HG03457 (cell line): ENCODE measurements at regions not wholly inside any gene's neighbourhood (a gene's known extent, or its start where the extent isn't known, plus 50 kb on each side); places are given as distances from the start of the nearest gene placed in this dataset.
"Not testable (repeated sequence)": the region's sequence is repeated elsewhere in the genome, so short reads cannot be mapped to it uniquely, and the experiment has no call there.

Source experiments
- ATAC-seq: cut with Tn5 transposase; IDR thresholded peaks from one replicate; pipeline ENCODE4 v1.9.1; 2021; ENCODE audit warnings: moderate number of reproducible peaks; ENCODE audit not compliant: unreplicated experiment

DNA sequence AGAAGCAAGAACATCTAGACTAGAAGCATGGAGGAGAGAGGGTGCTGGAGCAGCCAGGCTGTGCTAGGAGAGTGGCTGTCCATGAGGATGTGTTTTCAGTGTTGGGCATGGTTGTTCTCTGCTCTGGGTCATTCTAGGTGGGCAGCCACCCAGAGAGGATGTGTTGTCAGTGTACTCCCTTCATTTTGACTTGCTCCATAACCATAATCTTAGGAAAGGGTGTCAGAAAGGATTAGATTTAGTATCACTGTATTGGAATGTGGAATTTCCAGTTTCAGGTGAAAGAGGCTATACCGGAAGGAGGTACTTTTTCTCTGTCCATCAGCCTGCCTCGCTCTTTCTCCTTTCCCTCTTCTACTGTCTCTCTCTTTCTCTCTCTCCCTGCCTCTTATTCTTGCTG, 474.5 kb upstream of the PODXL start:
- ATAC-seq, result no peak

DNA sequence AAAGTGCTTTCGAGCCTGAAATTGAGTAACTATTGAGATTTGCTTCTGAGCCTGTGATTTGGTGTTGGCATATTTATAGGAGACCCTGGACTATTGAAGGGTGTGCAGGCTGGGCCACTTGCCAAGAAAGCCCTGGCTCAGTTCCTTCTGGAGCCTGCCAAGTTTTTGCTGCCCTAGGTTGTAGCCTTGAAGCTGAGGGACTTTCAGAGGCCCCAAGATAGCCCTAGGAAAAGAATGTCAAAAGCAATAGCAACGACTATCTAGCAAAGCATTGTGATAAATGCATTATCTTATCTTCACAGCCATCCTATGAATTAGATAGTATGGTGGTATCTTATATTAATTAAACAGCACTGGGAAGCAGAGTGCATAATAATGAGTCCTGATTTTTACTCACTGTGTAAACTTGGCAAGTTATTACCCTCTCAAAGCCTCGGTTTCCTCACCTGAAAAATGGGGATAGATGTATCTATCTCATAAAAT, 473.7 kb upstream of the PODXL start:
- no peak for ATAC-seq

DNA sequence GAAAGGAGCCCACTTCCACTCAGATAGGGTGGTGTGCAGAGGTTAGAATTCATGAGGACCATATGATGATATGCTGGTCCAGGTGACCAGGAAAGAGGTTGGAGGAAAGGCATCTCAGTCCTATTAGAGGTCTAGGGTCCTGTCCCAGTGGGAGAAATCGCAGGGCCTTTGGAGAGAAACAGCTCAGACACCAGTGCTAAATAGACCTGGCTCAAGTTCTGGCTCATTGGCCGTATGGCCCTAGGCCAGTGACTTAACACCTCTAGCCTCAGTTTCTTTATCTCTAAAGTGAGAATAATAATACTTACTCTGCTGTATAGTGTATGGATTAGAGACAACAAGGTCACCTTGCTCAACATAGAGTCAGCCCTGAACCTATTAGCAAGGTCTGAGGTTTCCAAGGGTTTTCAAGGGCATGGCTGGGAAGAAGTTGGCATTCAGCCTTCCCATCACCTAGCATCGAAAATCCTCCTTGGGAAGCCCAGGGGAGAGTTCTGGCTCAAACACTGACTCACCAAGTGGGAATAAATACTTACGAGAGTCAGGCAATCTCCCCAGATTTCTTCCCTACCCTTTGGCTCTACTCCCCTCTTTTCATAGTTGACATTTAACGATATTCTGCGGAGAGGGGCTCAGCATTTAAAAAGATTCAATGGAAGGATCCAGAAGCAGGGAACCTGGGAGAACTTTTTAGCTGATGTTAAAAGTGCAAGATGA, 473.1 kb upstream of the PODXL start:
- ATAC-seq, result no peak

DNA sequence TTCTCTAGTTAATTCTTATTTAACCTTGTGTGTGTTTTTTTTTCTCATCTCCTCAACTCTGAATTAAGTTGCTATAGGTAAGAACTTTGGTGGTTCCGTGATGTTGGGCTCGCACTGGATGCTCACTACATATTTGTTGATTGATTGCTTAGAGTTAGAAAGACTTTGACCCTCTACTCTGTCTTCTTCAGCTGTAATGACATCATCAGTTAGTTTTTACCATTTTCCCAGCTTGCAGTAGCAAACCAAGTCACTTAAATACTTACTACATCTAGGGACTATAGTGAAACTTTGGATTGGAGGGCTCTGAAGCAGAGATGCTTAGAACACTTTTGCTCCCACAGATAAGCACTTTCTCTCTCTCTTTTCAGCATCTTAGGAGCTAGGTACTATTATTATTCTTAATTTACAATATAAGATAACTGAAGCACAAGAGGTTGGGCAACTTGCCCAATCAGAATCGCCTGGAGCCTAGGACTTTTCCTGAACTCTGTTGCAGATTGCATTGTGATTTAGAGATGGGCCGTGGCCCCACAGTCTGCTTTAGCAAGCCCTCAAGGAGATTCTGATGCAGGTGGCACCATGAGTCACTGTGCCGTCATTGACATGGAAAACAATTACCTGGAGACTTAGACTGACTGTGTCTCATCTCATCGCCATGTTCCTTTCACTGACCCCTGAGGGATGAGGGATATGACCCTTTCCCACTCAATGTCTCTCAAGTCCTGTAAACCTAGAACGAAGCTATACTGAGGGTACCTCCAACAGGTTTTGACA, 471.9 kb upstream of the PODXL start:
- no peak for ATAC-seq

- ATAC-seq, result no peak
These were observed 467.9 kb upstream of the PODXL start for GRCh38 chr7:132024290-132024689.

- no peak for ATAC-seq
These were observed 467.0 kb upstream of the PODXL start for GRCh38 chr7:132023466-132023865.

DNA sequence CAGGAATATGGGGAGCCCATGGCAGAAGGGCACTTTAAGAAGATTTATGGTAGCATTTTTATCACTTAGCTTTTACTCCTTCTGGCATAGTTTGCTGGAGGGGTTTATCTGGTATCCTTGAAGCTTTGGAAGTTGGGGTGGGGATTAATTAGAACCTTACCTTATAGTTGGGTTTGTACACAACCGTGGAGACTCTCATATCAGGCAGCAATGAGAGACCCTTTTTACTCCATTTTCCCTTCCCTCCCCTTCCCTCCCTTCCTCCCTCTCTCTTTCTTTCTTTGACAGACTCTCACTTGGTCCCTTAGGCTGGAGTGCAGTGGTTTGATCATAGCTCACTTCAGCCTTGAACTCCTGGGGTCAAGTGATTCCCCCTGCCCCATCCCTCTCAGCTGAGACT, 465.8 kb upstream of the PODXL start:
- no peak for ATAC-seq

- no peak for ATAC-seq
These were observed 463.3 kb upstream of the PODXL start for GRCh38 chr7:132019703-132020102.

GRCh38 chr7:132009778-132010177, 453.4 kb upstream of the PODXL start:
- no peak for ATAC-seq

- ATAC-seq, result no peak
These were observed 448.1 kb upstream of the PODXL start for GRCh38 chr7:132004529-132004928.

- ATAC-seq, result no peak
These were observed 446.0 kb upstream of the PODXL start for GRCh38 chr7:132002343-132002968.

DNA sequence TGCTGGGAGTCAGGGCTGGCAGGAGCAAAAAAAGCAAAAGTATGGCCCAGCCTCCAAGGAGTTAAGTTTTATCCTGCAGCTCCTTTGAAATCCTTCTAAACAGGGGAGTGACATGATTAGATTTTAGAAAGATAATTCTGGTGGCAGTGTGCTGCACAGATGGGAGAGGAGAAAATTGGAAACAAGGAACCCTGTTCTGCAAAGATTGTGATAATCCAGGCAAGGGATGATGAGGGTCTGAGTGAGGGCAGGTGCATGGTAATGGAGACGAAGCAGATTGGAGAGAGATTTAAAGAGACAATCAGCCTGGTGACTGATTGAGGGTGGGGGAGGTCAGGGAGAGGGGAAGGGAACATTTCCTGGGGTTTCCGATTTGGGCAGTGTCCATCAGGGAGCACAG, 444.7 kb upstream of the PODXL start:
- ATAC-seq, result no peak

DNA sequence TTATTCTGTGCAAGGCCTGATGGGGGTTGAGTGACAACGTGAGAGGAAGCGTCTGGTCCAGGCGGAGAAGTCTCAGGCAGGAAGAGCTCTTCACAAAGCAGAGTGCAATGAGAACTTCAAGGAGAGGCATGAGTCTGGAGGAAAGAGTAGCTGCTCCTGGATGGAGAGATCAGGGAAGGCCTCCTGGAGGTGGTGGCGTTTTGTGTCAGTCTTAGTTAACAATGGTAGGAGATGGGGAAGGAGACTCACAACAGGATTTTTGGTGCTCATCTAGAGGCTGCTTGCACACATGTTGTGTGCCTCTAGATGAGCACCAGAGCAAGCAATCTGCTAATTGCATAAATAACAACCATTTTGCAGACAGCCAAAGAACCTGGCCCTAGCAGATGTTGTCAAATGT, 442.8 kb upstream of the PODXL start:
- ATAC-seq, result no peak

- ATAC-seq, result no peak
These were observed 438.9 kb upstream of the PODXL start for GRCh38 chr7:131995324-131995723.

DNA sequence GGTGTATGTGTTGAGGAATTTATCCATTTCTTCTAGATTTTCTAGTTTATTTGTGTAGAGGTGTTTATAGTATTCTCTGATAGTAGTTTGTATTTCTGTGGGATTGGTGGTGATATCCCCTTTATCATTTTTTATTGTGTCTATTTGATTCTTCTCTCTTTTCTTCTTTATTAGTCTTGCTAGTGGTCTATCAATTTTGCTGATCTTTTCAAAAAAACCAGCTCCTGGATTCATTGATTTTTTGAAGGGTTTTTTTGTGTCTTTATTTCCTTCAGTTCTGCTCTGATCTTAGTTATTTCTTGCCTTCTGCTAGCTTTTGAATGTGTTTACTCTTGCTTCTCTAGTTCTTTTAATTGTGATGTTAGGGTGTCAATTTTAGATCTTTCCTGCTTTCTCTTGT, 424.6 kb upstream of the PODXL start:
- not testable (repeated sequence) for ATAC-seq

GRCh38 chr7:131978118-131978517, 421.7 kb upstream of the PODXL start:
- not testable (repeated sequence) for ATAC-seq

DNA sequence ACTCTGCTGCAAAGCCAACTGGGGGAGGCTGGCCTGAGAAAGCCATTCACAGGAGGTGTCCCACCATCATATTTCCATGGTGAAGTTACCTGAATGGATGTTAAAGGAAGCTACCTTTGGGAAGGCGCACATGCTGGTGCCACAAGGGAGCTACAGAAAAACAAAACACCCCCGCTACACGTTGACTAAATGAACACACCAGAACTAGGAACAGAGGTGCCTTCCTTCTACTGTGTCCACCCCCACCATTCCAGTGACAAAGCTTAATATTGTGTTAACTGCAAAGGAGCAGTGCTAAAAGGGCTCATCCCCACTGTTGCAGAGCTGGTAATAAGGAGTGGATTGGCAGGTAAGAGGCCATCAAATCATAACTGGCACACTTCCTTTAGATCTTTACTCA, 420.0 kb upstream of the PODXL start:
- ATAC-seq, result no peak

- ATAC-seq, result no peak
These were observed 418.2 kb upstream of the PODXL start for GRCh38 chr7:131974671-131975070.

DNA sequence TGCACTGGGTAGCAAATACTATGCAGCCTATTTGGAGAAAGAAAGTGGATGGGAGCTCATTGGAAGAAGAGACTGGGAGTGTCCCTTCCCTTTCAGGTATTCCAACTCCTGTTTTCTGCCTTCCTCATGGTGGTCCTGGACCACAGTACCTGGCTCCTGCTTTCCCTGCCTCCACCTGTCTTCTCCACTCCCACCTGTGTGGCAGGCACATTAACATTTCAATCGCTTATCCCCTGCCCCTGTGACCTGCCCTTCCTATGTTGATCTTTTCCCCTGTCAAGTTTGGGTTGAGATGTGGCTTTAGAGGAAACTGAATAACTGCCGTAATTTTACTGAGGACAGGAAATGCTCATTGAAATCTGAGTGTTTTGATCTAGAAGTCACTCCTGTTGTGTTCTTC, 415.8 kb upstream of the PODXL start:
- no peak for ATAC-seq

DNA sequence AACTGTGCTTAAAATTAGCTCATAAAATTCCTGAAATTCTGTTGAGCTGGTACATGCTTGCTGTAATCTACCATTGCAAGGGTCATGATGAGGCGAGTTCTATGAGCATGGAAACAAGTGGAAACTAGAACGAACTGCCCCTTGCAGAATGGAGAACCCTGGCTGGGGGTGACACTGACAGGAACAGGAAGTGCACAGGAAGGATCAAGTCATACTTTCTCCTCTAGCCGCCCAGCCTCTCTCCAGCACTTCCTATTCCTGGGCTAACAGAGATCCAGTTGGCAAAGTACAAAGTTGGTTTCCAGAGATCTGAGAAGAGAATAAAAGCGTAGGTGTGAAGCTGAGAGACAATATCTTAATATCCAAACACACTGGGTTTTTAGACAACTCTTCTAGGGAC, 414.2 kb upstream of the PODXL start:
- ATAC-seq, result no peak

DNA sequence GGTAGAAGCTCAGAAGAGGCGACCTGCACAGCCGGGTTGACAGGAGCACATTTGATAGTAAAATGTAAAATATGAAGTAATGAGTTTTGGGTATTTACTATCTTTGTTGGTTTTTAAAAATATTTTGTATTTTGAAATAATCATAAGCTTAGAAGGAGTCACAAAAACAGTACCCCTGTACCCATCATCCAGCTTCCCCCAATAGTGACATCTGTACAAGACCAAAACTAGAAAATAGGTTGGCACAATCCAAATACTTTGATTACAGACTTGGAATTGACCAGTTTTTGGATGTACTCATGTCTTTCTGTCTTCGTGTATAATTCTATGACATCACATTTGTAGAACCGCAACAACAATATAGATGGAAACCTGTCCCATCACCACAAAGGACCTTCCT, 413.1 kb upstream of the PODXL start:
- ATAC-seq, result no peak

- no peak for ATAC-seq
These were observed 410.8 kb upstream of the PODXL start for GRCh38 chr7:131967216-131967730.
